C4-2B (cell line): ENCODE measurements at regions not wholly inside any gene's neighbourhood (a gene's known extent, or its start where the extent isn't known, plus 50 kb on each side); places are given as distances from the start of the nearest gene placed in this dataset.

Experiments
- CTCF ChIP-seq: fragments of 450-650 bp; conservative IDR thresholded peaks from 2 replicates; pipeline ENCODE4 v1.5.1; 2017; ENCODE audit warnings: mild to moderate bottlenecking
- ZFX ChIP-seq: fragments of 450-650 bp; IDR thresholded peaks from 2 replicates; pipeline ENCODE4 v1.6.1; 2017

- TF ChIP-seq CTCF (no peak), ZFX (no peak)
Observed at GRCh38 chr10:94097656-94098055, 103.9 kb downstream of the PLCE1 start.
